ENCODE measurements at regions not wholly inside any gene's neighbourhood (a gene's known extent, or its start where the extent isn't known, plus 50 kb on each side); places are given as distances from the start of the nearest gene placed in this dataset.

- TF ChIP-seq SIN3A (IDR thresholded peaks at IDR 0.05; ENCODE audit: low read depth, low read length) = no peak
- TF ChIP-seq BACH1 (IDR thresholded peaks at IDR 0.05; ENCODE audit: borderline replicate concordance) = no peak
- TF ChIP-seq RFX5 (IDR thresholded peaks at IDR 0.05; ENCODE audit: low read depth, low read length) = no peak
- TF ChIP-seq POLR2AphosphoS5 (IDR thresholded peaks at IDR 0.05; ENCODE audit: low read length) = no peak
- TF ChIP-seq, protein P1, sequence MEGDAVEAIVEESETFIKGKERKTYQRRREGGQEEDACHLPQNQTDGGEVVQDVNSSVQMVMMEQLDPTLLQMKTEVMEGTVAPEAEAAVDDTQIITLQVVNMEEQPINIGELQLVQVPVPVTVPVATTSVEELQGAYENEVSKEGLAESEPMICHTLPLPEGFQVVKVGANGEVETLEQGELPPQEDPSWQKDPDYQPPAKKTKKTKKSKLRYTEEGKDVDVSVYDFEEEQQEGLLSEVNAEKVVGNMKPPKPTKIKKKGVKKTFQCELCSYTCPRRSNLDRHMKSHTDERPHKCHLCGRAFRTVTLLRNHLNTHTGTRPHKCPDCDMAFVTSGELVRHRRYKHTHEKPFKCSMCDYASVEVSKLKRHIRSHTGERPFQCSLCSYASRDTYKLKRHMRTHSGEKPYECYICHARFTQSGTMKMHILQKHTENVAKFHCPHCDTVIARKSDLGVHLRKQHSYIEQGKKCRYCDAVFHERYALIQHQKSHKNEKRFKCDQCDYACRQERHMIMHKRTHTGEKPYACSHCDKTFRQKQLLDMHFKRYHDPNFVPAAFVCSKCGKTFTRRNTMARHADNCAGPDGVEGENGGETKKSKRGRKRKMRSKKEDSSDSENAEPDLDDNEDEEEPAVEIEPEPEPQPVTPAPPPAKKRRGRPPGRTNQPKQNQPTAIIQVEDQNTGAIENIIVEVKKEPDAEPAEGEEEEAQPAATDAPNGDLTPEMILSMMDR (IDR thresholded peaks at IDR 0.05 in 2 of 3, conservative IDR thresholded peaks at IDR 0.05 in 1 of 3; ENCODE audit: control insufficient read depth in 2 of 3, extremely low read depth in 1 of 3, insufficient read depth in 1 of 3, low read depth in 3 of 3, low read length in 3 of 3) = no peak
These were observed 624.9 kb downstream of the ARL4A start for GRCh38 chr7:13312307-13312706.

Measured in GM12878 (cell line).